PC-3 (cell line): ENCODE measurements at regions not wholly inside any gene's neighbourhood (a gene's known extent, or its start where the extent isn't known, plus 50 kb on each side); places are given as distances from the start of the nearest gene placed in this dataset.

Source experiments
- ATAC-seq: fragments of 200-7000 bp; cut with Tn5 transposase; 2 replicates; pipeline ENCODE4 v1.9.1; 2020; ENCODE audit warnings: mild to moderate bottlenecking, moderate library complexity
- BruUV-seq: library from RNA; stranded (reverse); fragments of 400-500 nt; replicated peaks from 2 replicates; lab custom pipeline; 2021; lab: Mats Ljungman, UMichigan
- CTCF ChIA-PET: fragments of 300-600 bp; sonication (Branson Sonifier 250); formaldehyde crosslinking; loops from one replicate; lab custom pipeline; 2022; ENCODE audit warnings: antibody characterized with exemption; lab: Charles Lee
- POLR2A ChIA-PET: fragments of 300-600 bp; sonication (Branson Sonifier 250); formaldehyde crosslinking; loops from one replicate; lab custom pipeline; 2022; ENCODE audit warnings: antibody characterized with exemption; ENCODE audit not compliant: unreplicated experiment; lab: Charles Lee
- DNase-seq: peaks from one replicate; pipeline ENCODE4 v3.0.0-alpha.2; 2015
- H2AFZ ChIP-seq: fragments of 300-600 bp; sonication (generic); 2 replicates; pipeline ENCODE4 v1.6.0; 2016; ENCODE audit warnings: antibody characterized with exemption, low read length
- H3F3A ChIP-seq: fragments of 300-600 bp; sonication (generic); one replicate; pipeline ENCODE4 v1.6.0; 2017; ENCODE audit warnings: antibody characterized with exemption, low read length, control low read depth, mild to moderate bottlenecking; ENCODE audit not compliant: unreplicated experiment
- H3K27ac ChIP-seq: fragments of 300-600 bp; sonication (generic); 2 replicates; pipeline ENCODE4 v1.5.1; 2016; ENCODE audit warnings: mild to moderate bottlenecking, low read length
- H3K27me3 ChIP-seq: fragments of 300-600 bp; sonication (generic); 2 replicates; pipeline ENCODE4 v1.6.1; 2016; ENCODE audit warnings: low read length, mixed read lengths
- H3K36me3 ChIP-seq: fragments of 300-600 bp; sonication (generic); 2 replicates; pipeline ENCODE4 v1.6.1; 2016; ENCODE audit warnings: low read depth, mixed run types, low read length, mixed read lengths
- H3K4me1 ChIP-seq: fragments of 300-600 bp; sonication (generic); 2 replicates; pipeline ENCODE4 v1.5.1; 2016; ENCODE audit warnings: low read length; ENCODE audit not compliant: insufficient read depth
- H3K4me2 ChIP-seq: fragments of 300-600 bp; sonication (generic); 2 replicates; pipeline ENCODE4 v1.6.0; 2016; ENCODE audit warnings: low read length
- H3K4me3 ChIP-seq: fragments of 300-600 bp; sonication (generic); 2 replicates; pipeline ENCODE4 v1.5.1; 2016; ENCODE audit warnings: mild to moderate bottlenecking, low read length, mixed read lengths
- H3K79me2 ChIP-seq: fragments of 300-600 bp; sonication (generic); 2 replicates; pipeline ENCODE4 v1.6.1; 2017; ENCODE audit warnings: low read length, mixed read lengths
- H3K9ac ChIP-seq: fragments of 300-600 bp; sonication (generic); 2 replicates; pipeline ENCODE4 v1.6.0; 2016; ENCODE audit warnings: mild to moderate bottlenecking, low read length
- H3K9me2 ChIP-seq: fragments of 300-600 bp; sonication (generic); replicated peaks from 2 replicates; pipeline ENCODE4 v1.6.1; 2016; ENCODE audit warnings: mixed run types, low read length, mixed read lengths
- H3K9me3 ChIP-seq: fragments of 300-600 bp; sonication (generic); 2 replicates; pipeline ENCODE4 v1.6.1; 2016; ENCODE audit warnings: low read length, mixed read lengths
- H4K20me1 ChIP-seq: fragments of 300-600 bp; sonication (generic); 2 replicates; pipeline ENCODE4 v1.6.1; 2016; ENCODE audit warnings: low read length, mixed read lengths
- EZH2 ChIP-seq: fragments of 300-600 bp; sonication (generic); IDR thresholded peaks from one replicate; pipeline ENCODE4 v1.6.1; 2017; ENCODE audit warnings: antibody characterized with exemption, mild to moderate bottlenecking, low read length; ENCODE audit not compliant: unreplicated experiment
- EZH2phosphoT487 ChIP-seq: fragments of 300-600 bp; sonication (generic); IDR thresholded peaks from 2 replicates; pipeline ENCODE4 v1.6.1; 2018; ENCODE audit warnings: mild to moderate bottlenecking, antibody characterized with exemption, low read length, borderline replicate concordance
- intact Hi-C: fragments of 100-400 bp; cut with micrococcal nuclease; formaldehyde crosslinking; loops from 2 replicates; pipeline ENCODE4 v1.9.0; 2023
- TF ChIP-seq, protein P1 (sequence below): fragments of 300-600 bp; sonication (generic); conservative IDR thresholded peaks from 2 replicates; pipeline ENCODE4 v1.5.1; 2017; ENCODE audit warnings: antibody characterized with exemption, low read depth, mild to moderate bottlenecking, low read length

DNA sequence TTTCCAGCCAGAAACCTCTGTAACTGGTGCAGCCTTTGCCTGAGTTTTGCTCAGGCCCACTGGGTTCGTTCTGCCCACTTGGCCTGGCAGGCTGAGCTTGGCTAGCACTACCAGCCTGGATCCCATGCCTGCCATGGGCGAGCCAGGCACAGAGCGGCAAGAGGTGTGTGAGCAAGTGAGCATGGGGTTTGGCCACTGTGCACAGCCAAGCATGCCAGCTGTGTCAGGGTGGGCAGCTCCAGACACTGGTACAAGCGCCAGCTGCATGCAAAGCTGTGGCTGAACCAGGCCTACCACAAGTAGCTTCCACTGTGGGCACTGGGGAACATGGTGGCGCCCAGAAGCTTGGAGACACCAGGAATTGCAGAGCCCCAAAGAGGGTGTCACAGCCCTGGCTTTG, 56.3 kb upstream of the LDAH start:
- H4K20me1 ChIP-seq, result no peaks in the 10 kb centered on the region
- H3K27ac ChIP-seq, result no peak overlapping the region
- no peaks in the 10 kb centered on the region for H3F3A ChIP-seq
- no TSS peak for BruUV-seq
- ChIA-PET CTCF (no interaction called here), POLR2A (no interaction called here)
- H3K79me2 ChIP-seq, result no peaks in the 10 kb centered on the region
- H3K4me2 ChIP-seq, result no peak overlapping the region
- no peaks in the 10 kb centered on the region for H3K27me3 ChIP-seq
- TF ChIP-seq, protein P1, sequence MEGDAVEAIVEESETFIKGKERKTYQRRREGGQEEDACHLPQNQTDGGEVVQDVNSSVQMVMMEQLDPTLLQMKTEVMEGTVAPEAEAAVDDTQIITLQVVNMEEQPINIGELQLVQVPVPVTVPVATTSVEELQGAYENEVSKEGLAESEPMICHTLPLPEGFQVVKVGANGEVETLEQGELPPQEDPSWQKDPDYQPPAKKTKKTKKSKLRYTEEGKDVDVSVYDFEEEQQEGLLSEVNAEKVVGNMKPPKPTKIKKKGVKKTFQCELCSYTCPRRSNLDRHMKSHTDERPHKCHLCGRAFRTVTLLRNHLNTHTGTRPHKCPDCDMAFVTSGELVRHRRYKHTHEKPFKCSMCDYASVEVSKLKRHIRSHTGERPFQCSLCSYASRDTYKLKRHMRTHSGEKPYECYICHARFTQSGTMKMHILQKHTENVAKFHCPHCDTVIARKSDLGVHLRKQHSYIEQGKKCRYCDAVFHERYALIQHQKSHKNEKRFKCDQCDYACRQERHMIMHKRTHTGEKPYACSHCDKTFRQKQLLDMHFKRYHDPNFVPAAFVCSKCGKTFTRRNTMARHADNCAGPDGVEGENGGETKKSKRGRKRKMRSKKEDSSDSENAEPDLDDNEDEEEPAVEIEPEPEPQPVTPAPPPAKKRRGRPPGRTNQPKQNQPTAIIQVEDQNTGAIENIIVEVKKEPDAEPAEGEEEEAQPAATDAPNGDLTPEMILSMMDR, result no peak
- TF ChIP-seq EZH2 (no peak), EZH2phosphoT487 (no peak)
- DNase-seq, result no peak
- H3K36me3 ChIP-seq, result no peaks in the 10 kb centered on the region
- intact Hi-C loops, result no loop called here
- no peaks in the 10 kb centered on the region for H3K9me2 ChIP-seq
- H3K4me1 ChIP-seq, result no peaks in the 10 kb centered on the region
- H3K9me3 ChIP-seq, result no peaks in the 10 kb centered on the region
- ATAC-seq, result no peak
- H3K9ac ChIP-seq, result no peak overlapping the region
- no peak overlapping the region for H3K4me3 ChIP-seq
- no peak overlapping the region for H2AFZ ChIP-seq

DNA sequence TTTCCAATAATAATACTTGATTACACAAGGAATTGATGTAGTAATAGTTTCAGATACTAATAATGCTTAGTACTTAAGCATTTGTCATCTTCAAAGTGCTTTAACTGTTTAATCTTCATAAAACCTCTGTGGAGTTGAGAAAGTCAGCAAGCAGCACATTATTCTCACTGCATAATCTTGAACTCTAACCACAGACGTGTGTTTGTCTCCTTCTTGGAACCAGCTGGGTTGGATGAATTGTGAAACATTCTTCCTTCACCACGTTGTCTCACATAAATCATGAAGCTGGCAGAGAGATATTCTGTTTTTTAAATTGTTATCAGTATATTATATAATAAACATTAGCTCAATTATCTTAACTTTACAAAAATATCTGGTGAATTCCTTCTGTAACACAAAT, 55.1 kb upstream of the LDAH start:
- ATAC-seq, result no peak
- Histone ChIP-seq H3K9me3 (no peaks in the 10 kb centered on the region), H3K27me3 (no peaks in the 10 kb centered on the region), H3K79me2 (no peaks in the 10 kb centered on the region), H3K9me2 (no peaks in the 10 kb centered on the region), H2AFZ (no peak overlapping the region), H3K36me3 (no peaks in the 10 kb centered on the region), H4K20me1 (no peaks in the 10 kb centered on the region), H3F3A (no peaks in the 10 kb centered on the region), H3K27ac (no peak overlapping the region), H3K4me2 (no peak overlapping the region), H3K4me1 (no peaks in the 10 kb centered on the region), H3K9ac (no peak overlapping the region), H3K4me3 (no peak overlapping the region)
- no TSS peak for BruUV-seq
- intact Hi-C loops, result no loop called here
- ChIA-PET CTCF (no interaction called here), POLR2A (no interaction called here)
- no peak for DNase-seq
- TF ChIP-seq, protein P1, result no peak
- TF ChIP-seq EZH2 (no peak), EZH2phosphoT487 (no peak)
